ENCODE measurements at regions not wholly inside any gene's neighbourhood (a gene's known extent, or its start where the extent isn't known, plus 50 kb on each side); places are given as distances from the start of the nearest gene placed in this dataset.

- no peak for DNase-seq
Observed at GRCh38 chr1:98277118-98277517, 356.3 kb upstream of the DPYD start.

- no peak for DNase-seq
Observed at GRCh38 chr1:98276514-98276913, 355.7 kb upstream of the DPYD start.

GRCh38 chr1:98268316-98268715 is 347.5 kb upstream of the DPYD start:
- DNase-seq, result no peak

GRCh38 chr1:98267423-98267822 is 346.6 kb upstream of the DPYD start:
- no peak for DNase-seq

- DNase-seq, result no peak
Observed at GRCh38 chr1:98264727-98265126, 343.9 kb upstream of the DPYD start.

GRCh38 chr1:98260839-98261238 is 340.0 kb upstream of the DPYD start:
- DNase-seq, result no peak

GRCh38 chr1:98260412-98260811 is 339.6 kb upstream of the DPYD start:
- no peak for DNase-seq

- no peak for DNase-seq
Observed at GRCh38 chr1:98256700-98257099, 335.9 kb upstream of the DPYD start.

GRCh38 chr1:98253145-98253544 is 332.3 kb upstream of the DPYD start:
- DNase-seq, result no peak

- no peak for DNase-seq
Observed at GRCh38 chr1:98251497-98251896, 330.7 kb upstream of the DPYD start.

- no peak for DNase-seq
Observed at GRCh38 chr1:98232678-98233077, 311.8 kb upstream of the DPYD start.

- DNase-seq, result no peak
Observed at GRCh38 chr1:98222706-98223105, 301.9 kb upstream of the DPYD start.

GRCh38 chr1:98221923-98222322 is 301.1 kb upstream of the DPYD start:
- DNase-seq, result no peak

GRCh38 chr1:98217601-98218000 is 296.8 kb upstream of the DPYD start:
- DNase-seq, result no peak

- no peak for DNase-seq
Observed at GRCh38 chr1:98216304-98216703, 295.5 kb upstream of the DPYD start.

- no peak for DNase-seq
Observed at GRCh38 chr1:98211271-98211845, 290.5 kb upstream of the DPYD start.

GRCh38 chr1:98210563-98210962 is 289.7 kb upstream of the DPYD start:
- DNase-seq, result no peak

- DNase-seq, result no peak
Observed at GRCh38 chr1:98210064-98210463, 289.2 kb upstream of the DPYD start.

- DNase-seq, result no peak
Observed at GRCh38 chr1:98205291-98206017, 284.6 kb upstream of the DPYD start.

GRCh38 chr1:98203466-98203865 is 282.6 kb upstream of the DPYD start:
- no peak for DNase-seq

GRCh38 chr1:98201666-98202081 is 280.8 kb upstream of the DPYD start:
- DNase-seq, result no peak

GRCh38 chr1:98197356-98197755 is 276.5 kb upstream of the DPYD start:
- no peak for DNase-seq

- DNase-seq, result no peak
Observed at GRCh38 chr1:98196012-98196411, 275.2 kb upstream of the DPYD start.

- no peak for DNase-seq
Observed at GRCh38 chr1:98188774-98189173, 267.9 kb upstream of the DPYD start.

- no peak for DNase-seq
Observed at GRCh38 chr1:98184856-98185255, 264.0 kb upstream of the DPYD start.

All from NCI-H510A (cell line).